Nephron progenitor cell (in vitro differentiated cells): ENCODE measurements at regions not wholly inside any gene's neighbourhood (a gene's known extent, or its start where the extent isn't known, plus 50 kb on each side); places are given as distances from the start of the nearest gene placed in this dataset.

Source experiments
- DNase-seq: peaks from one replicate; pipeline ENCODE4 v3.0.0; 2021
- H3K27ac Mint-ChIP-seq: 2 replicates; pipeline ENCODE4 v1.8.0; 2021; ENCODE audit warnings: mild to moderate bottlenecking, moderate library complexity, mixed read lengths
- H3K27me3 Mint-ChIP-seq: 2 replicates; pipeline ENCODE4 v1.8.0; 2021; ENCODE audit warnings: mild to moderate bottlenecking, low read depth, mixed read lengths; ENCODE audit not compliant: poor library complexity
- H3K36me3 Mint-ChIP-seq: 2 replicates; pipeline ENCODE4 v1.8.0; 2021; ENCODE audit warnings: low read depth, mixed read lengths
- H3K4me1 Mint-ChIP-seq: 2 replicates; pipeline ENCODE4 v1.8.0; 2021; ENCODE audit warnings: mixed read lengths
- H3K4me3 Mint-ChIP-seq: 2 replicates; pipeline ENCODE4 v1.8.0; 2021; ENCODE audit warnings: mild to moderate bottlenecking, moderate library complexity, mixed read lengths
- H3K9me3 Mint-ChIP-seq: 2 replicates; pipeline ENCODE4 v1.8.0; 2021; ENCODE audit warnings: mild to moderate bottlenecking, moderate library complexity, mixed read lengths
- TF ChIP-seq, protein P1 (sequence below): fragments of 200-600 bp; sonication (generic); IDR thresholded peaks from 2 replicates; pipeline ENCODE4 v1.5.0; 2021; ENCODE audit warnings: antibody characterized with exemption

DNA sequence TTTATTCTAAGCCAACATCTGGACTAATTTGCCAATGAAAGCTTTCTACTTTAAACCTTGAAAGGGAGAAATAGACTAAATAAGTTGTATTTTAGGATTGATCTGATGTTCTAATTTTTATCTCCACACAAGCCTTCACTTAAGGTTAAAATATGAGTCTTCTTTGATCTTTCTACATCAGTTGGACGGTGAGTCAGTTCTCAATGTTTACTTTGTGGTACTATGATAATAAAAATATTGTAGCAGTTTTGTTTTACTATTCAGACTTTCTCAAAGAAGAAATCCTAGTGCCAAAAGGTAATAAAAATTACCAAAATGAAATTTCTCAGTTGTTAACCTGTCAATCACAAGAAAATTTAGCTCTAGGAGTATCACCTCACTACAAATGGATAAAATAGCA is 203.5 kb upstream of the RGMB start:
- no peak overlapping the region for H3K27ac Mint-ChIP-seq

DNA sequence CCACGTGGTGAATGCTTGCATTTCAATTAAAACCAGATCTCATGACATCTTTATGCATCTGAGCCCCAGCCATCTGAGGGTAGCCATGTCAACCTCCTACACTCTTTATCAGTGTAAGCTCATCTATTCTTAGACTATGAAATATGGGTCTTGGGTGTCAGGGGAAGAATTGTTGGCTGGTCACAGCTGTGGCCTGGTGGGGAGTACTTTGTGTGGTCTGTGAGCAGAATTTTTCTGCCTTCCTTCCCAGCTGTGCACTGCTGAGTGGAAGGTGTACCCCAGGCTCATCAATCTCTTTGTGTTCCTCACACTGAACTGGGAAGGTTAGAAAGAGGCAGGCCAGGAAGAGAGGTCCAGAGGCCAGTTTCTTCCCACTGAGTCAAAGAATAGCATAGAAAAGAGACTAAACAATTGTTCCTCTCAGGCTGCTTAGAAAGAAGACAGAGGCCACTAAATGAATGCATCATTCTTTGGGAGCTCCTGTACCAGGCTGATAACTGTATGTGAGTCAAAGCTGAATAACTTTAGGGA is 202.7 kb upstream of the RGMB start:
- Mint-ChIP-seq H3K9me3 (no peaks in the 10 kb centered on the region), H3K4me1 (peaks cover 9% of the 10 kb centered on the region), H3K4me3 (no peak overlapping the region), H3K36me3 (no peaks in the 10 kb centered on the region), H3K27me3 (peaks cover 2% of the 10 kb centered on the region), H3K27ac (peak overlapping the region; percentile 91)
- peak; percentile 4 for DNase-seq
- TF ChIP-seq, protein P1, sequence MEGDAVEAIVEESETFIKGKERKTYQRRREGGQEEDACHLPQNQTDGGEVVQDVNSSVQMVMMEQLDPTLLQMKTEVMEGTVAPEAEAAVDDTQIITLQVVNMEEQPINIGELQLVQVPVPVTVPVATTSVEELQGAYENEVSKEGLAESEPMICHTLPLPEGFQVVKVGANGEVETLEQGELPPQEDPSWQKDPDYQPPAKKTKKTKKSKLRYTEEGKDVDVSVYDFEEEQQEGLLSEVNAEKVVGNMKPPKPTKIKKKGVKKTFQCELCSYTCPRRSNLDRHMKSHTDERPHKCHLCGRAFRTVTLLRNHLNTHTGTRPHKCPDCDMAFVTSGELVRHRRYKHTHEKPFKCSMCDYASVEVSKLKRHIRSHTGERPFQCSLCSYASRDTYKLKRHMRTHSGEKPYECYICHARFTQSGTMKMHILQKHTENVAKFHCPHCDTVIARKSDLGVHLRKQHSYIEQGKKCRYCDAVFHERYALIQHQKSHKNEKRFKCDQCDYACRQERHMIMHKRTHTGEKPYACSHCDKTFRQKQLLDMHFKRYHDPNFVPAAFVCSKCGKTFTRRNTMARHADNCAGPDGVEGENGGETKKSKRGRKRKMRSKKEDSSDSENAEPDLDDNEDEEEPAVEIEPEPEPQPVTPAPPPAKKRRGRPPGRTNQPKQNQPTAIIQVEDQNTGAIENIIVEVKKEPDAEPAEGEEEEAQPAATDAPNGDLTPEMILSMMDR, result no peak

More for the DNA sequence above, 203.5 kb upstream of the RGMB start:
- Mint-ChIP-seq H3K4me1 (peaks cover 9% of the 10 kb centered on the region), H3K27me3 (no peaks in the 10 kb centered on the region), H3K36me3 (no peaks in the 10 kb centered on the region), H3K4me3 (no peak overlapping the region), H3K9me3 (no peaks in the 10 kb centered on the region)
- TF ChIP-seq, protein P1, result no peak
- no peak for DNase-seq

DNA sequence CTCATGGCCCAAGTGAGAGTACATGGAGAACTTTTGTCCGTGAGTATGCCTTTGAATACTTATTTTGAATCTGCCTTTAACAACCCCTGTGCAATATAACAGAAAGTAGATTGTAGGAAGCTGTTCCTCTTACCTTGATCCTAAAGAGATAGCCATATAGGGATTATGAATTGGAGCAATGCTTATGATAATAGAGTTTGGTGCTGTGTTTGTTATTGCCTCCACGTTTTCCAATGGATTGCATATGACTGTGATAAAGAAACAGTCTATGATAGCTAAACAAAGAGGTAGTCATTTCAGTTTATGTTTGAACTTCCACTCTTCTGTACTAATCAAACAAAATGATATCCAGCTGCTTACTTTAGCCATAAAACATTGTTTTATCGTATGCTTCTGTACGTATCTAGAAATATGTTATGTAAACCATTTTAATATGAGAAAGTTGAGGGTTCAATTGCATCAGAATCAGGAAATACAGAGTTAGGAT is 199.6 kb upstream of the RGMB start:
- Mint-ChIP-seq H3K4me3 (no peak overlapping the region), H3K27ac (no peak overlapping the region), H3K27me3 (peaks cover 2% of the 10 kb centered on the region), H3K4me1 (peaks cover 9% of the 10 kb centered on the region), H3K36me3 (no peaks in the 10 kb centered on the region), H3K9me3 (no peaks in the 10 kb centered on the region)
- no peak for DNase-seq
- TF ChIP-seq, protein P1, result no peak

DNA sequence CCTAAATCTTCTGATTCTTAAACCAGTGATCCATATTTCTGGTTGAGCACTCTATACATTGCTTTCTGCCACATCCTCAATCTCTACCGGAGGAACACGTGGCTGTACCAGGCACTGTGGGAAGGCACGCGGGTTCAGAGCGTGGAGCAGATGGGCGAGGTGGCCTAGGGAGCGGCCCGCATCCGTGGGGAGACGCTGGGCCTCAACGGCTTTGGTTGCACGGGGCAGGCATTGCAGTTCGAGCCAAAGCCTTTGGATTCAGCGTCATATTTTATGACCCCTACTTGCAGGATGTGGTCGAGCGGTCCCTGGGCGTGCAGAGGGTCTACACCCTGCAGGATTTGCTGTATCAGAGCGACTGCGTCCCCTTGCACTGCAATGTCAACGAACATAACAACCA is 197.2 kb upstream of the RGMB start:
- TF ChIP-seq, protein P1, result no peak
- H3K27ac Mint-ChIP-seq, result no peak overlapping the region
- peaks cover 2% of the 10 kb centered on the region for H3K27me3 Mint-ChIP-seq
- H3K4me1 Mint-ChIP-seq, result no peaks in the 10 kb centered on the region
- H3K4me3 Mint-ChIP-seq, result no peak overlapping the region
- no peaks in the 10 kb centered on the region for H3K36me3 Mint-ChIP-seq
- DNase-seq, result no peak
- H3K9me3 Mint-ChIP-seq, result no peaks in the 10 kb centered on the region

DNA sequence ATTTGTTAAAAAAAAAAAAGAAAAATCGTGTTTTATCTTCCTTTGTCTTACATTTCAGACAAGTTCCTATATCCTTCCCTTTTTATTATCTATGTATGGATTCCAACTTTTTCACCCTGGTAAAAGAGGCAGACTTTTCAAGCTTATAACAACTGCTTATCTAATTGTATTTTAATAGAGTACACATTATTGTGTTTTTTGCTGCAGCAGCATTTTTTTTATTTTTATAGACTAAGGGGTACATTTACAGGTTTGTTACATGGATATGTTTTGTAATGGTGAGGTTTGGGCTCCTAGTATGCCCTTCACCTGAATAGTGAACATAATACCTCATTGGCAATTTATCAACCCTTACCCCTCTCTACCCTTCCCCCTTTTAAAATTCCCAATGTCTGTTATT is 195.0 kb upstream of the RGMB start:
- H3K36me3 Mint-ChIP-seq, result no peaks in the 10 kb centered on the region
- no peak overlapping the region for H3K27ac Mint-ChIP-seq
- DNase-seq, result no peak
- TF ChIP-seq, protein P1, result no peak
- no peaks in the 10 kb centered on the region for H3K4me1 Mint-ChIP-seq
- no peak overlapping the region for H3K4me3 Mint-ChIP-seq
- peaks cover 2% of the 10 kb centered on the region for H3K27me3 Mint-ChIP-seq
- no peaks in the 10 kb centered on the region for H3K9me3 Mint-ChIP-seq
